HCT116 (cell line): ENCODE measurements at regions not wholly inside any gene's neighbourhood (a gene's known extent, or its start where the extent isn't known, plus 50 kb on each side); places are given as distances from the start of the nearest gene placed in this dataset.
"Not testable (repeated sequence)": the region's sequence is repeated elsewhere in the genome, so short reads cannot be mapped to it uniquely, and the experiment has no call there.

Experiments
- ATAC-seq: fragments of 200-7000 bp; cut with Tn5 transposase; 2 replicates; pipeline ENCODE4 v1.9.1; 2020; ENCODE audit warnings: mild to moderate bottlenecking, moderate library complexity
- BruUV-seq: library from RNA; stranded (reverse); fragments of 400-500 nt; replicated peaks from 2 replicates; lab custom pipeline; 2021; lab: Mats Ljungman, UMichigan
- CTCF ChIA-PET: fragments of 300-600 bp; sonication (Branson Sonifier 250); formaldehyde crosslinking; loops from one replicate; lab custom pipeline; 2021; ENCODE audit warnings: antibody characterized with exemption; lab: Charles Lee
- POLR2A ChIA-PET: fragments of 300-600, 350-600 bp; sonication (Branson Sonifier 250); formaldehyde crosslinking; loops from one replicate; lab custom pipeline; 2021; ENCODE audit warnings: antibody characterized with exemption; lab: Charles Lee
- RAD21 ChIA-PET, 2 experiments: fragments of 300-600 bp; sonication (Branson Sonifier 250); formaldehyde crosslinking; loops; one replicate each; lab custom pipeline; 2023; ENCODE audit warnings: low total read pairs in 2 of 2; ENCODE audit not compliant: uncharacterized antibody in 2 of 2, unreplicated experiment in 2 of 2, low non-redundant PET in 1 of 2; lab: Charles Lee
- DNase-seq: peaks from one replicate; pipeline ENCODE4 v3.0.0-alpha.2; 2010; ENCODE audit warnings: low read depth, low spot score
- H2AFZ ChIP-seq: fragments of 200-600 bp; shearing (Covaris generic), sonication (generic); 2 replicates; pipeline ENCODE4 v1.6.1; 2017; ENCODE audit warnings: low read depth, mixed run types, mixed read lengths, antibody characterized with exemption, low read length; ENCODE audit not compliant: poor library complexity, severe bottlenecking
- H3K27ac ChIP-seq: 2 replicates; pipeline ENCODE4 v1.5.1; 2012; ENCODE audit warnings: low read depth, low read length
- H3K27me3 ChIP-seq: fragments of 200-600 bp; sonication (generic); 2 replicates; pipeline ENCODE4 v1.6.1; 2016; ENCODE audit warnings: mixed run types, low read length, mixed read lengths; ENCODE audit not compliant: insufficient read depth
- H3K36me3 ChIP-seq, 2 experiments: fragments of 200-500 bp in 1 of 2; fragments of 200-600 bp in 1 of 2; sonication (Bioruptor generic) in 1 of 2; sonication (generic) in 1 of 2; 2 replicates each; pipeline versions ENCODE4 v1.5.1 to v1.6.1; 2014 to 2016; ENCODE audit warnings: low read length in 2 of 2, inconsistent platforms in 1 of 2, mixed read lengths in 1 of 2, mixed run types in 1 of 2; ENCODE audit not compliant: insufficient read depth in 2 of 2, control insufficient read depth in 1 of 2
- H3K4me1 ChIP-seq, 2 experiments: fragments of 200-600 bp in 1 of 2; sonication (generic) in 1 of 2; 2 replicates each; pipeline versions ENCODE4 v1.5.1 to v1.6.1; 2012 to 2017; ENCODE audit warnings: low read length in 2 of 2, inconsistent platforms in 1 of 2, mild to moderate bottlenecking in 1 of 2, mixed read lengths in 1 of 2, mixed run types in 1 of 2, moderate library complexity in 1 of 2; ENCODE audit not compliant: insufficient read depth in 2 of 2, control insufficient read depth in 1 of 2
- H3K4me2 ChIP-seq: fragments of 200-600 bp; sonication (generic); 2 replicates; pipeline ENCODE4 v1.6.1; 2017; ENCODE audit warnings: mixed run types, low read length, mixed read lengths
- H3K4me3 ChIP-seq, 2 experiments: fragments of 200-600 bp in 1 of 2; sonication (generic) in 1 of 2; replicated peaks in 1 of 2; 2 replicates each; pipeline ENCODE4 v1.5.1; 2011 to 2016; ENCODE audit warnings: low read length in 2 of 2, control low read depth in 1 of 2, low read depth in 1 of 2, mild to moderate bottlenecking in 1 of 2, mixed read lengths in 1 of 2, mixed run types in 1 of 2
- H3K79me2 ChIP-seq: fragments of 200-600 bp; sonication (generic); 2 replicates; pipeline ENCODE4 v1.6.1; 2017; ENCODE audit warnings: mild to moderate bottlenecking, mixed run types, low read length, moderate library complexity, mixed read lengths; ENCODE audit not compliant: insufficient read depth
- H3K9ac ChIP-seq: fragments of 200-600 bp; sonication (generic); 2 replicates; pipeline ENCODE4 v1.6.1; 2016; ENCODE audit warnings: low read length, mixed read lengths
- H3K9me2 ChIP-seq: fragments of 200-600 bp; sonication (generic), shearing (Covaris generic); 2 replicates; pipeline ENCODE4 v1.6.1; 2017; ENCODE audit warnings: mixed run types, mild to moderate bottlenecking, moderate library complexity; ENCODE audit not compliant: insufficient read depth
- H3K9me3 ChIP-seq, 2 experiments: fragments of 200-500 bp in 1 of 2; fragments of 200-600 bp in 1 of 2; sonication (Bioruptor generic) in 1 of 2; sonication (generic) in 1 of 2; 2 replicates each; pipeline ENCODE4 v1.6.1; 2014 to 2017; ENCODE audit warnings: low read length in 2 of 2, mixed read lengths in 2 of 2, inconsistent platforms in 1 of 2, low read depth in 1 of 2, mild to moderate bottlenecking in 1 of 2, mixed run types in 1 of 2, moderate library complexity in 1 of 2; ENCODE audit not compliant: control insufficient read depth in 1 of 2, insufficient read depth in 1 of 2
- H4K20me1 ChIP-seq: fragments of 200-600 bp; sonication (generic), shearing (Covaris generic); 2 replicates; pipeline ENCODE4 v1.6.1; 2017; ENCODE audit warnings: mixed run types, mild to moderate bottlenecking, moderate library complexity; ENCODE audit not compliant: insufficient read depth
- FOSL1 ChIP-seq: IDR thresholded peaks from 2 replicates; pipeline ENCODE4 v1.6.1; 2012; ENCODE audit warnings: low read depth
- MAX ChIP-seq: IDR thresholded peaks from 2 replicates; pipeline ENCODE4 v1.6.1; 2012
- POLR2A ChIP-seq: IDR thresholded peaks from 2 replicates; pipeline ENCODE4 v1.7.0; 2011; ENCODE audit warnings: borderline replicate concordance; ENCODE audit not compliant: insufficient read depth, insufficient read length; ENCODE audit errors: extremely low read depth
- POLR2AphosphoS5 ChIP-seq: IDR thresholded peaks from 2 replicates; pipeline ENCODE4 v1.6.1; 2011; ENCODE audit warnings: mild to moderate bottlenecking, low read depth, low read length, moderate library complexity
- RAD21 ChIP-seq: IDR thresholded peaks from 2 replicates; pipeline ENCODE4 v1.6.1; 2012; ENCODE audit warnings: low read depth, mild to moderate bottlenecking
- TCF7L2 ChIP-seq: IDR thresholded peaks from 2 replicates; pipeline ENCODE4 v1.7.0; 2011; ENCODE audit warnings: borderline replicate concordance, inconsistent platforms; ENCODE audit not compliant: insufficient read depth, insufficient read length; ENCODE audit errors: extremely low read depth
- ZNF274 ChIP-seq: fragments of 200-500 bp; sonication (Bioruptor generic); IDR thresholded peaks from 2 replicates; pipeline ENCODE4 v1.6.1; 2014; ENCODE audit warnings: mild to moderate bottlenecking, low read depth, low read length, inconsistent platforms
- intact Hi-C: fragments of 100-400 bp; cut with micrococcal nuclease; formaldehyde crosslinking; loops from 2 replicates; pipeline ENCODE4 v1.10.0; 2022

DNA sequence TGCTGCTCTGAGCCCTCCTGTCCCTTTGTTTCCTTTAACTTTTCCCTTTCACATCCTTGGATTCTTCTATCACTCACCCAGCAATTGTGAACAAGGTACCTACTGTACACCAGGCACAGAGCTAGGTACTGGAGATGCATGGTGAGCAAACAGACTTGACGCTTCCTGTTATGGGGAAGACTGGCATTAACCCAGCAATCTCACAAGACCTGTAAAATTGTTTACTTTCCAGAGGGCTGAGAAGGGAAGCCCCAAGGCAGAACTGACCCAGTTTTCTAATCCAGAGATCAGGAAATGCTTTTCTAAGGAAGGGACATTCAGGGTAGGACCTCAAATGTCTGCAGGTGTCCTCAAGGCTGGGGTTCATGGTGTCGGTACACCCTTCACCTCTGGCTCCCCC lies 171.6 kb upstream of the KAZN start:
- Histone ChIP-seq H4K20me1 (no peaks in the 10 kb centered on the region), H3K9me2 (no peaks in the 10 kb centered on the region), H2AFZ (no peak overlapping the region), H3K9ac (no peak overlapping the region), H3K79me2 (no peaks in the 10 kb centered on the region), H3K27ac (no peak overlapping the region), H3K4me2 (no peak overlapping the region), H3K4me1 (no peaks in the 10 kb centered on the region), H3K9me3 (no peaks in the 10 kb centered on the region), H3K36me3 (no peaks in the 10 kb centered on the region), H3K27me3 (peaks cover 2% of the 10 kb centered on the region; the same call in 1 of the 2 replicates), H3K4me3 (no peak overlapping the region)
- intact Hi-C loops, result no loop called here
- DNase-seq (no peak), ATAC-seq (no peak)
- ChIA-PET RAD21 (no interaction called here), POLR2A (no interaction called here), CTCF (no interaction called here)
- BruUV-seq, result no TSS peak
- TF ChIP-seq RAD21 (no peak), MAX (no peak)

DNA sequence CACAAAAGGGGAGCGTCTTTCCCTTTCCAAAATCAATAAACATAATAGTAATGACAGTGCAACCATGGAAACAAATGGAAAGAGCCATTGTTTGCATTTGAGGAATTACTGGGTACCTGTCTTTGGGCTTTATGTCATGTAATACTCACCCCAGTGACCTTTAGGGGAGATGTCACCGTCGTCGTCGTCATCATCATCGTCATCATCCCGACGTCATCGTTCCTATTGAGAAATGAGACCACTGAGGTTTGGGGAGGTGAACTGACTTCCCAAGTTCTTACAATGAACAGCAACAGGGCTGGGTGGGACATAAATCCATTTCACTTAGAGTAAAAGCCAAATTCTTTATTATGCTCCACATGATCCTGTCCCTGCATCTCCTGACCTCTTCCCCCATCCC lies 168.9 kb upstream of the KAZN start:
- DNase-seq (no peak), ATAC-seq (no peak)
- Histone ChIP-seq H3K9me2 (no peaks in the 10 kb centered on the region), H3K9ac (no peak overlapping the region), H3K4me3 (no peak overlapping the region), H4K20me1 (no peaks in the 10 kb centered on the region), H3K4me2 (no peak overlapping the region)
- ChIA-PET POLR2A (no interaction called here), RAD21 (no interaction called here)
- no peak for TF ChIP-seq FOSL1
- no peak for TF ChIP-seq POLR2AphosphoS5
- no peak for TF ChIP-seq MAX
- no peak for TF ChIP-seq POLR2A
- no peak for TF ChIP-seq TCF7L2
- TF ChIP-seq ZNF274, result no peak
- TF ChIP-seq, all 23 proteins: peak for 0
- Histone ChIP-seq H2AFZ (no peak overlapping the region), H3K4me1 (no peaks in the 10 kb centered on the region), H3K27me3 (peaks cover 2% of the 10 kb centered on the region; the same call in 1 of the 2 replicates), H3K36me3 (no peaks in the 10 kb centered on the region), H3K27ac (no peak overlapping the region), H3K79me2 (no peaks in the 10 kb centered on the region), H3K9me3 (no peaks in the 10 kb centered on the region)
- no TSS peak for BruUV-seq
- intact Hi-C loops, result no loop called here
- CTCF ChIA-PET, result no interaction called here

DNA sequence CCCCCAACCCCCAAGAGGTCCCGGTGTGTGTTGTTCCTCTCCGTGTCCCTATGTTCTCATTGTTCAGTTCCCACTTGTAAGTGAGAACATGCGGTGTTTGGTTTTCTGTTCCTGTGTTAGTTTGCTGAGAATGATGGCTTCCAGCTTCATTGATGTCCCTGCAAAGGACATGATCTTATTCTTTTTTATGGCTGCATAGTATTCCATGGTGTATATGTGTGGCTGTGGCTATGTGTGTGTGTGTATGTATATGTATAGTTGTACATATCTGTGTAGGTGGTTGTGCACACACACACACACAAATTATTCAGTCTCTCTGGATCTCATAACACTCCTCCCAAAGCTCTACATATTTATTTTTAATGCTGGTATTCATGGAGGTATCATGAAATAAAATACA lies 165.8 kb upstream of the KAZN start:
- H3K4me3 ChIP-seq, H3K9me2 ChIP-seq, H3K27me3 ChIP-seq, H3K9ac ChIP-seq, H3K4me2 ChIP-seq, ATAC-seq, H2AFZ ChIP-seq, H3K9me3 ChIP-seq, BruUV-seq, H3K79me2 ChIP-seq, DNase-seq, H3K36me3 ChIP-seq, H3K4me1 ChIP-seq, H3K27ac ChIP-seq, POLR2A ChIA-PET, H4K20me1 ChIP-seq, RAD21 ChIA-PET, intact Hi-C loops, CTCF ChIA-PET: not testable (repeated sequence)
